ENCODE measurements at regions not wholly inside any gene's neighbourhood (a gene's known extent, or its start where the extent isn't known, plus 50 kb on each side); places are given as distances from the start of the nearest gene placed in this dataset.

GRCh38 chr4:20323991-20324390 is 72.3 kb downstream of the SLIT2 start:
- ATAC-seq (ENCODE audit: low FRiP score in 2 of 2), result no peak
- DNase-seq, result no peak
- Histone ChIP-seq H3K9me3 (no peaks in the 10 kb centered on the region), H3K36me3 (no peaks in the 10 kb centered on the region), H3K27me3 (no peaks in the 10 kb centered on the region), H3K4me3 (no peak overlapping the region), H3K4me1 (peaks cover 0 to 18% (median 2%) of the 10 kb centered on the region in 4 donors), H3K27ac (no peak overlapping the region)
- no peak for TF ChIP-seq CTCF (IDR thresholded peaks at IDR 0.05)
- no peak for TF ChIP-seq EP300 (IDR thresholded peaks at IDR 0.05)
- no peak for TF ChIP-seq POLR2A (IDR thresholded peaks at IDR 0.05)
- no peak for TF ChIP-seq POLR2AphosphoS5 (IDR thresholded peaks at IDR 0.05)
- 82 to 85% methylated on average over 6 of the region's 6 CpGs for WGBS, 2 donors

DNA sequence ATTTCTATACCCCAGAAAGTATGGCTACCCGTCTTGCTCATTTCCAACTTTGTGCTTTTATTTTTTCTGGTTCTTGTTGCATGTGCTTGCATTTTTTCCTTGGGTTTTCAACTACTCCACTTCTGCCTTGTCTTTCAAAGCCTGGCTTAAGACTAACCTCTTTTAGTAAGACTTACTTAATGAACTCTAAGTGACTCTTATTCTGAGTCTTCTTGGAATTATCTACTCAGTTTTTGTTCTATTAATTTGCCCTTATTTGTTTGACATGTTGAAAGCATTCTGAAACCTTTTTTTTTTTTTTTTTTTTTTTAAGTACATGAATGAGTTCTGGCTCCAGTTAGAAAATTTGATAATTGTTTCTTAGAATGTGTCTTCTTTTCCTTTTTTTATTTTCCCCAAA is 74.8 kb downstream of the SLIT2 start:
- DNase-seq, result no peak
- Histone ChIP-seq H3K27me3 (no peaks in the 10 kb centered on the region), H3K9me3 (no peaks in the 10 kb centered on the region), H3K27ac (no peak overlapping the region), H3K4me1 (no peaks in the 10 kb centered on the region), H3K4me3 (no peak overlapping the region), H3K36me3 (no peaks in the 10 kb centered on the region)
- ATAC-seq (ENCODE audit: low FRiP score in 2 of 2), result no peak
- WGBS, 2 donors, result 76 to 90% methylated on average over 1 of the region's 1 CpG
- TF ChIP-seq EP300 (IDR thresholded peaks at IDR 0.05) (no peak), POLR2A (IDR thresholded peaks at IDR 0.05) (no peak), CTCF (IDR thresholded peaks at IDR 0.05) (no peak), POLR2AphosphoS5 (IDR thresholded peaks at IDR 0.05) (no peak)

GRCh38 chr4:20326977-20327376 is 75.3 kb downstream of the SLIT2 start:
- Histone ChIP-seq H3K4me3 (no peak overlapping the region), H3K36me3 (no peaks in the 10 kb centered on the region), H3K27ac (no peak overlapping the region), H3K4me1 (no peaks in the 10 kb centered on the region), H3K27me3 (no peaks in the 10 kb centered on the region), H3K9me3 (no peaks in the 10 kb centered on the region)
- DNase-seq (no peak), ATAC-seq (ENCODE audit: low FRiP score in 2 of 2) (no peak)
- TF ChIP-seq EP300 (IDR thresholded peaks at IDR 0.05) (no peak), POLR2A (IDR thresholded peaks at IDR 0.05) (no peak), POLR2AphosphoS5 (IDR thresholded peaks at IDR 0.05) (no peak), CTCF (IDR thresholded peaks at IDR 0.05) (no peak)
- WGBS, 2 donors, result 74 to 86% methylated on average over 2 of the region's 2 CpGs

- Histone ChIP-seq H3K36me3 (no peaks in the 10 kb centered on the region), H3K27ac (no peak overlapping the region), H3K4me1 (no peaks in the 10 kb centered on the region), H3K4me3 (no peak overlapping the region), H3K27me3 (no peaks in the 10 kb centered on the region), H3K9me3 (no peaks in the 10 kb centered on the region)
- TF ChIP-seq POLR2A (IDR thresholded peaks at IDR 0.05) (no peak), CTCF (IDR thresholded peaks at IDR 0.05) (no peak), EP300 (IDR thresholded peaks at IDR 0.05) (no peak), POLR2AphosphoS5 (IDR thresholded peaks at IDR 0.05) (no peak)
- ATAC-seq (ENCODE audit: low FRiP score in 2 of 2), result no peak
- no peak for DNase-seq
- 81 to 86% methylated on average over 2 of the region's 2 CpGs for WGBS, 2 donors
These were observed 76.1 kb downstream of the SLIT2 start for GRCh38 chr4:20327808-20328207.

DNA sequence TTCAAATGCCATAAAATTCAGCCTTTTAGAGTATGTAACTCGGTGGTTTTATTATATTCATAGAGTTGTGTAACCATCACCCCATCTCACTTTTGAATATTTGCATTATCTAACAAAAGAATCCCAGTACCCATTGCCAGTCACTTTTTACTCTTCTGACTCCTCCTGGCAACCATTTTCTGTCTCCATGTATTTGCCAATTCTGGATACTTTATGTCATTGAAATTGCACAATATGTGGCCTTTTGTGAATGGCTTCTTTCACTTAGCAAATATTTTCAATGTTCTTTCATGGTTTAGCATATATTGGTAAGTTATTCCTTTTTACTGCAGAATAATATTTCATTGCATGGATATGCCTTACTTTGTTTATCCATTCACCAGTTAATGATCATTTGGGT is 79.9 kb downstream of the SLIT2 start:
- DNase-seq (no peak), ATAC-seq (ENCODE audit: low FRiP score in 2 of 2) (no peak)
- Histone ChIP-seq H3K36me3 (no peaks in the 10 kb centered on the region), H3K27me3 (no peaks in the 10 kb centered on the region), H3K4me3 (no peak overlapping the region), H3K4me1 (no peaks in the 10 kb centered on the region), H3K9me3 (no peaks in the 10 kb centered on the region), H3K27ac (no peak overlapping the region)
- 78 to 92% methylated on average over 1 of the region's 1 CpG for whole genome bisulfite sequencing, 2 donors
- no peak for TF ChIP-seq CTCF (IDR thresholded peaks at IDR 0.05)
- TF ChIP-seq EP300 (IDR thresholded peaks at IDR 0.05), result no peak
- no peak for TF ChIP-seq POLR2A (IDR thresholded peaks at IDR 0.05)
- no peak for TF ChIP-seq POLR2AphosphoS5 (IDR thresholded peaks at IDR 0.05)
